ENCODE measurements at regions not wholly inside any gene's neighbourhood (a gene's known extent, or its start where the extent isn't known, plus 50 kb on each side); places are given as distances from the start of the nearest gene placed in this dataset.

GRCh38 chr7:17583786-17584185, 285.3 kb downstream of the AHR start:
- no peaks in the 10 kb centered on the region for H3K27me3 Mint-ChIP-seq (ENCODE audit: low read depth)
- no peak for DNase-seq (ENCODE audit: low read depth, low spot score)
- H3K27ac Mint-ChIP-seq (ENCODE audit: unreplicated experiment) = no peak overlapping the region
- TF ChIP-seq CTCF (conservative IDR thresholded peaks at IDR 0.05) = no peak
- H3K36me3 Mint-ChIP-seq (ENCODE audit: low read depth) = no peaks in the 10 kb centered on the region
- no peaks in the 10 kb centered on the region for H3K9me3 Mint-ChIP-seq
- H3K4me3 Mint-ChIP-seq = no peak overlapping the region
- H3K4me1 Mint-ChIP-seq = no peaks in the 10 kb centered on the region

GRCh38 chr7:17584822-17585221, 286.4 kb downstream of the AHR start:
- H3K4me1 Mint-ChIP-seq = no peaks in the 10 kb centered on the region
- no peak overlapping the region for H3K4me3 Mint-ChIP-seq
- H3K27ac Mint-ChIP-seq (ENCODE audit: unreplicated experiment) = no peak overlapping the region
- no peak for TF ChIP-seq CTCF (conservative IDR thresholded peaks at IDR 0.05)
- H3K9me3 Mint-ChIP-seq = no peaks in the 10 kb centered on the region
- no peaks in the 10 kb centered on the region for H3K27me3 Mint-ChIP-seq (ENCODE audit: low read depth)
- H3K36me3 Mint-ChIP-seq (ENCODE audit: low read depth) = no peaks in the 10 kb centered on the region
- no peak for DNase-seq (ENCODE audit: low read depth, low spot score)

- Mint-ChIP-seq H3K4me3 (no peak overlapping the region), H3K9me3 (no peaks in the 10 kb centered on the region), H3K27me3 (ENCODE audit: low read depth) (no peaks in the 10 kb centered on the region), H3K27ac (ENCODE audit: unreplicated experiment) (no peak overlapping the region), H3K36me3 (ENCODE audit: low read depth) (no peaks in the 10 kb centered on the region), H3K4me1 (no peaks in the 10 kb centered on the region)
- DNase-seq (ENCODE audit: low read depth, low spot score) = no peak
- no peak for TF ChIP-seq CTCF (conservative IDR thresholded peaks at IDR 0.05)
These were observed 288.3 kb downstream of the AHR start for GRCh38 chr7:17586711-17587110.

GRCh38 chr7:17588730-17589129, 290.3 kb downstream of the AHR start:
- H3K9me3 Mint-ChIP-seq = no peaks in the 10 kb centered on the region
- no peaks in the 10 kb centered on the region for H3K27me3 Mint-ChIP-seq (ENCODE audit: low read depth)
- no peaks in the 10 kb centered on the region for H3K4me1 Mint-ChIP-seq
- H3K36me3 Mint-ChIP-seq (ENCODE audit: low read depth) = no peaks in the 10 kb centered on the region
- H3K4me3 Mint-ChIP-seq = no peak overlapping the region
- no peak for TF ChIP-seq CTCF (conservative IDR thresholded peaks at IDR 0.05)
- no peak overlapping the region for H3K27ac Mint-ChIP-seq (ENCODE audit: unreplicated experiment)
- no peak for DNase-seq (ENCODE audit: low read depth, low spot score)

- no peak for DNase-seq (ENCODE audit: low read depth, low spot score)
- no peak overlapping the region for H3K27ac Mint-ChIP-seq (ENCODE audit: unreplicated experiment)
- no peaks in the 10 kb centered on the region for H3K9me3 Mint-ChIP-seq
- no peak overlapping the region for H3K4me3 Mint-ChIP-seq
- H3K4me1 Mint-ChIP-seq = no peaks in the 10 kb centered on the region
- no peaks in the 10 kb centered on the region for H3K27me3 Mint-ChIP-seq (ENCODE audit: low read depth)
- no peaks in the 10 kb centered on the region for H3K36me3 Mint-ChIP-seq (ENCODE audit: low read depth)
- no peak for TF ChIP-seq CTCF (conservative IDR thresholded peaks at IDR 0.05)
These were observed 291.2 kb downstream of the AHR start for GRCh38 chr7:17589671-17590070.

- Mint-ChIP-seq H3K4me1 (no peaks in the 10 kb centered on the region), H3K27ac (ENCODE audit: unreplicated experiment) (no peak overlapping the region), H3K9me3 (no peaks in the 10 kb centered on the region), H3K36me3 (ENCODE audit: low read depth) (no peaks in the 10 kb centered on the region), H3K4me3 (no peak overlapping the region), H3K27me3 (ENCODE audit: low read depth) (no peaks in the 10 kb centered on the region)
- no peak for DNase-seq (ENCODE audit: low read depth, low spot score)
- no peak for TF ChIP-seq CTCF (conservative IDR thresholded peaks at IDR 0.05)
These were observed 291.8 kb downstream of the AHR start for GRCh38 chr7:17590221-17590620.

Measured in neural crest cell (in vitro differentiated cells).